GM19351 (cell line): ENCODE measurements at regions not wholly inside any gene's neighbourhood (a gene's known extent, or its start where the extent isn't known, plus 50 kb on each side); places are given as distances from the start of the nearest gene placed in this dataset.

Experiments
- ATAC-seq: cut with Tn5 transposase; IDR thresholded peaks from one replicate; pipeline ENCODE4 v1.9.1; 2021; ENCODE audit warnings: mild to moderate bottlenecking, moderate library complexity; ENCODE audit not compliant: unreplicated experiment

DNA sequence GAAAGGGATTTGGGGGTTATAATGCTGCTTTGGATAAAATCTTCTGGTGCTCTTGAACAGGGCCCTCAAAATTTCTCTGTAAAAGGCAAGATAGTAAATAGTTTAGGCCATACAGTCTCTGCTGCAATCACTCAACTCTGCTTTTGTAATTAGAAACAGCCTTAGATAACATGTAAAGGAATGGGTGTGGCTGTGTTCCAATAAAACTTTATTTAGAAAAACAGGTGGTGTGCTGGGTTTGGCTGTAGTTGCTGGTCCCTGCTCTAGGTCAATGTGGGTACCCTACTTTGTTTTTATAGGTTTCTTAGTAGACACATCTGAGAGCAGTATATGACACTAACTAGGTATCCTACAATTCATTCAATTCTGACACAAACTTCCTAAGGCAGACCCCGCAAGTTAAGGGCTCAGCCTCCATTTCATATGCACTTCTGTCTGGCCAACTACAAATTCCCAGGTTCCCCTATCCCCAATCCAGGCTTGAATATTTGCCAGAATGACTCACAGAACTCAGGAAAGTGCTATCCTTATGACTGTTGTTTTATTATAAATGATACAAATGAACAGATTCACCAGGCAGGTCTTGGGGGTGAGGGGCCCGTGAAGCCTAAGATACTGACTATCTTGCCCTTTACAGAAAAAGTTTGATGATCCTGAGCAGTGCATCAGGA lies 349.9 kb downstream of the RPS24 start:
- ATAC-seq = no peak

DNA sequence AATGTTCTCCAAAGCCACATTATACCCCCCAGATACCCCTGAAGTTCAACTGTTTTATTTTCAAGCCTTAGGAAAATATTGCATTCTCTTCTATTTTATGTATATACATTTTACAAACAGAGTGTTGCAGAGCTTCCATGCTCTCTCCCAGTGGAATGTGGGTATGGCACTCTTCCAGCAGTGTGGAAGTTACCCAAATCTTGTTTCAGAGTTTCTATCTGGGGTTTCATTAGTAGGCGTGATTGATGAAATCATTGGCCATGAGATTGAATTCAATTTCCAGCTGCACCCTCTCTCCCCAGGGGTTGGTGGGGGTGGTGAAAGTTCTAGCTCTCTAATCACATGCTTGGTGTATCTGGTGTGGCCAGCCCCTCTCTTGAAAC lies 350.4 kb downstream of the RPS24 start:
- ATAC-seq = no peak

DNA sequence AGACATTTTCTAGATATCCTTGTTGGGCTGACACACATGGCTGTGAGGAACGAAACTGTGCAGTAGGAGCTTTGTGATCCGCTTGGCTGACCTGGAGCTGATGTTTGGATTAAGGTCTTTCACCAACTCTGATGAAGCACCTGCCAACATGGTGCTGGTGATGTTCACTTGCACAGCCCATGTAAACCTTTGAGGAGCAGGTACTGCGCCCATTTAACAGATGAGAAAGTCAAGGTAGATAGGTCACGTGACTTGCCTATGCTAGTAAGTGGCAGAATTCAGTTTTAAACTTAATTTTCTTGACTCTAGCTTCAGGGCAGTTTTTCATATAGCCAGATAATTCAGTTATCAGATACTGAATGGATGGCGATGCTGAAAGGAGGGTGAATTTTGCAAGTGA lies 351.9 kb downstream of the RPS24 start:
- no peak for ATAC-seq

DNA sequence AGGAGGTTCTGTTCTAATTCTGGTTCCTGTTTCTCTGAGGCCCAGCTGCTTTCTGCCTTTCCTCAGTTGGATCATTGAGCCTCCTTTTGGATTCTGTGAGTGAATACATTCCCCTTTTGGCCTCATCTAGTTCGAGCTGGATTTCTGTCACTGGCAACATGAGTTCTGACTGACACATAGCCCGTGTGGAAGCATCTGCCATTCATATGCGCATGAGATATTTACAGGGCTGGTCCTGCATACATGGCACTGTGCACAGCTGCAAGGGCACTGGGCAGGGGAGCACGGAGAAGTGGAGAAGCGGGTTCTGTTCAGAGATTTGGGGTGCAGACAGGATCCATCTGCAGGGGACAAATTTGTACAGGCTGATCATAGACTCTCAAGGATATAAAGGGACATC lies 352.8 kb downstream of the RPS24 start:
- ATAC-seq = no peak

DNA sequence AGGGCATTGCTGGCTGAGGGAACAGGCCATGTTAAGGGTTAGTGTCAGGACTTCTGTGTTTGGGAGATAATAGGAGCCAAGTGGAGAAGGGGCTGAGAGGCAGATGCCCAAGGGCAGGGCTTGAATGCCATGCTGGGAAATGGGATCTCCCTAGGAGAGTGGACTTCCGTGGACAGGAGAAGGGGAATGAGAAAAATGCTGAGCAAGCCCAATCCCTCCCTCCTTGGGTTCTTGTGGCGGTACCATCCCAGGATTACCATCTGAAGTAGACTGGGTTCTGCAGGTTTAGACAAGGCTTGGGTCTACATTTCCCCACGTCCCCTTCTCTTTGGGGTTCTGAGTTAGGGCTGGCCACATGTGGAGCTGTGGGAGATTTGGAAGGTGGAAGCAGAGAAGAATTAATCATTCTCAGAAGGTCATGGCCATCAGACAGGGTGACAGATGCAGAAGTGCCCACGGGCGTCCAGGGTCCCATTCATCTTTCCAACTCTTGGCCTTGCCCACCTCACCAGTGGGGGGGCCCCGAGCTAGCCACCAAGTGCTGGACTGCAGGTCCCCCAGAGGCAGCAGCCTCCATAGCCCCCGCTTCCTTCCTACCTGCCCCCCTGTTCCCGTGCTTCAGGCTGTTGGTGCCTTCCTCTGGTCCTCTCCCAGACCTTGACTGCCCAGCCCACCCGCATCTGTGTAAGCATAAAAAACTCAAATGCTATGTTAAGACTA lies 354.8 kb downstream of the RPS24 start:
- ATAC-seq = no peak

DNA sequence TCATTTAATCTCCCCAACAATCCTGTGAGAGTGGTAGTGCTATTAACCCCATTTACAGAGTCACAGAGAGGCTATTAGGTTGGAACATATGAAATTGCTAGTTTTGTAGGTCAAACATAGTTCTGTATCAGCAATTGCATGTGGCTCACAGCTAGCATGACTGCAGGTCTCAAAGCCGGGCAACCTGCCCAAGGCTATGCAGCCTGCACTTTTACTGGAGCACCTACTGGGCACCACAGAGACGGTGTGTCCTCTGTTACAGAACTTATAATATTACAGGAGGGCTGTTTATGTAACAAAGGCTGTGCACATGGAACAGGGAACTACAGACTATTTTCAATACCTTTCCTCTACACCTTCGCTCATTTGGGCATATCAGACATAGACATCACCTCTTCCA lies 355.8 kb downstream of the RPS24 start:
- no peak for ATAC-seq

DNA sequence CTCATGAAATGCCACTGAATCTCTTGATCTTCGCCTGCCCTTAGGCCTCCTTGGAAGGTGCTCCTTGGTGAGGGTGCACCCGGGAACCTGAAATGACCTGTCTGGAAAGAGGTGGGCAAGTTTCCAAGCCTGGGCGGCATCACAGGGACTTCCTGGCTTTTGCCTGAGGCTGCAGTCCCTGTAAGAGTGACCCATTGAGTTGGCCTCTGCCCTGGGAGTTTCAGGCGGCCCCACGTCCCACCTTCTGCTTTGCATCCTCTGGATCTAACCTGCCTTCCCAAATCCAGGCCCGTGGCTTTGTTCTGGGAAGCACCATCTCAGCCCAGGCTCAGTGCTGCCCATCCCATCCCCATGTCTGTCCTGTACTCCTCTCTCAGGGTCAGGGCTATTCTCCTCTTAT lies 356.4 kb downstream of the RPS24 start:
- no peak for ATAC-seq

DNA sequence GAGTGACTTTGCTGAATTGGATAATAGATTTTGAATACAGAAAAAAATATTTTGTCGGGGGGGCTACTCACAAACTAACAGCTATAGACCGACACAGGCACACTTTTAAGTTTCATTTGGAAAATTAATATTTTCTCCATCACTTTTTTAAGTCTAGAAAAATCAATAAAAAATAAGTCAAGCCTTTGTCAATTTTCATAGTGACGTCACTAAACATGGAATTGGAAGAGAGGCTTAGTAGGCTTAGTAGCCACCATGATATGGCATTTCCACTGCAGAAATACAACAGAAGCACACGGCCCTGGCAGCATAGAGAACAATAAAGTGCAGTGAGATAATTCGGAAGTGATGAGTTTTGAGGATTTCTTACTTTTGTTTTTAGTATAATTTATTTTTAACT lies 357.2 kb downstream of the RPS24 start:
- no peak for ATAC-seq

DNA sequence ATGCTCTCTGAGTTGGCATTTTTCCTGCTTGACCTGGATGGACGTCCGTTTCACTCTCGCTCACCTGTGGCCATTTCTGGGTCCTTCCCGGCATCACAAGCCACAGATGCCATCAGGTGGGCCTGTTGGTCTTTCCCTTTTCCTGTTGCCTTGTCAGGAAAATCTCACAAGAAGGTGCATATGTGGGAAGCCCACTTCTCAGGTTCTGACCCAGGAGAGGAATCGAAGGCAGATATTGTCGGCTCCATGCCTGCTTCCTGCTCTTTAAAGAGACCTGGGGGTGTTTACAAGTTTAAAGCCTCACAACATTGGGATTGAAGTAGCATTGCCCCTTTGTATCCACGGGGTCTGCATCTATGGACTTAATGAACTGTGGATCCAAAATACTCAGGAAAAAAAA lies 357.9 kb downstream of the RPS24 start:
- no peak for ATAC-seq

DNA sequence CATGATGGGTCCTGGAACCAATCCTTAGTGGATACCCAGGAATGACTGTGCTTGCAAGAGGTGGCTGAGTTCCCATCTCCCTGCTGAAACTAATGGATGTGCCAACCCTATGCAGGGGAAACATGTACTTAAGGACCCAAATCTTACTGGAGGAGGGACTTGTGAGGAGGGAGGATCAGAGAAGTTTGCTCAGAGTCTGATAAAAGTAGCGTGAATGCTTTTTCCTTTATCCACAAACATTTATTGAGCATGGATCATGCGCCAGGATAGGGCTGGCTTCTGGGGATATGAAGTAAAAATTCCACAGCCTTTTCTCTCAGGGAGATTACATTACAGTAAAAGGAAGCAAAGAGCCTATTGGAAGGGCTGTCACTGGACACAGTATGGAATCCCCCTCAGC lies 358.5 kb downstream of the RPS24 start:
- ATAC-seq = no peak

DNA sequence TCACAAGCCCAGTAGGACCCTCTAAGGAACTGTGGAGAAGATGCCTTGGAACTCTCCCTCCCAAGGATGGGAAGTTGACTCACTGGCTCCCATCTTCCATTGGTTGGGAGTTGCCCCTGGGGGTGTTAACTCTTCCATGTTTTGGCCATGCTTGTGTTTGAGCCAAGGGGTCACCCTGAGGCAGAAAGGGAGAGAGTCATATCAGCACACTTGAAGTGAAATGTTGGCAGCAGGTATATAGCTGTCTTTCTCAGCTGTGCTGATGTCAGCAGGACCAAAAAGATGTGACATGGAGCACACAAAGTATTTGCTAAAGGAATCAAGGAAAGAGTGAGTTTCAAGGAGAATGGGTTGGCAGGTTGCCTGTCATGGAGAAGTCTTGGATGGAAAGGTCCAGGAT lies 359.4 kb downstream of the RPS24 start:
- ATAC-seq = no peak

DNA sequence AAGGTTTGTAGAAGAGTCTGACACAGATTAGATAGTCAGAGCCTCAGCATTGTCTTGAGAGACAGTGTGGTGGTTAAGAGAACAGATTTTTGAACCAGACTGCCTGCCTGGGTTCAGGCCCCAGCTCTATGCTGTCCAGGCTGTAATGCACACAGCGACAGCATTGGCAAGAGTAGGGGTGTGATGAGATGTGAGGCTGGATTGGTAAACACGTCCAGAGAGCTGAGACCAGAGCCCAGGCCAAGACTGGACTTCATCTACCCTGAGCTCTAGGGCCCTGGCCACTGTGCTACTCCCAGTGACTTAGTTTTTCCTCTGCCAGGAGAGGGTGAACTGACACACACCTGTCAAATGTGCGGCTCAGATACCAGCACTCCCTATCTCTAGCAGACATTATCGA lies 360.4 kb downstream of the RPS24 start:
- ATAC-seq = no peak

DNA sequence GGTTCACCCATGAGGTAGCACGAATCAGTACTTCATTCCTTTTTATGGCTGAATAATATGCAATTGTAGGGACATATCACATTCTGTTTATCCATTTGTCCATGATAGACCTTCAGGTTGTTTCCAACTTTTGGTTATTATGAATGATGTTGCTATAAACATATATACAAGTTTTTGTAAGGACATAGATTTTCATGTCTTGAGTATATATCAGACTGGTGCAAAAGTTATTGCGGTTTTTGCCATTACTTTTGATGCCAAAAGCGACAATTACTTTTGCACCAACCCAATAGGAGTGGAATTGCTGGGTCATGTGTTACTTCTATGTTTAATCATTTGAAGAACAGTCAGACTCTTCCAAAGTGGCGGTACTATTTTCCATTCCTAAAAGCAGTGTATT lies 361.5 kb downstream of the RPS24 start:
- ATAC-seq = no peak

DNA sequence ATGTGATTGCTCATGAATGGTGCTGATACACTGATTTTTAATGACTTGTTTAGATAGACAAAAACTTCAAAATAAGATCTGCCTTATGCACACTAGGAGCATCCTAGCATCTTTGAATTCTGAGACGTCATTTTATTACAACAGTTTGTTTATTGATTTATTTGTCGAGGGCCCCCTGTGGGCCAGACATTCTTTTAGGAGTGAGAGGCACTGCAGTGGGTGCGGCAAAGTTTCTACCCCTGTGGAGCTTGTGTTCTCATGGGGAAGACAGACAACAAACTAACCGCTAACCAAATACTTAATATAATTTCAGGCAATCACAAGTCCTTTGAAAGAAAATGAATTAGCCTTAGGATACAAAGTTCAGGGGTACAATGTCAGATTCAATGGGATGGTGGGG lies 363.1 kb downstream of the RPS24 start:
- no peak for ATAC-seq

DNA sequence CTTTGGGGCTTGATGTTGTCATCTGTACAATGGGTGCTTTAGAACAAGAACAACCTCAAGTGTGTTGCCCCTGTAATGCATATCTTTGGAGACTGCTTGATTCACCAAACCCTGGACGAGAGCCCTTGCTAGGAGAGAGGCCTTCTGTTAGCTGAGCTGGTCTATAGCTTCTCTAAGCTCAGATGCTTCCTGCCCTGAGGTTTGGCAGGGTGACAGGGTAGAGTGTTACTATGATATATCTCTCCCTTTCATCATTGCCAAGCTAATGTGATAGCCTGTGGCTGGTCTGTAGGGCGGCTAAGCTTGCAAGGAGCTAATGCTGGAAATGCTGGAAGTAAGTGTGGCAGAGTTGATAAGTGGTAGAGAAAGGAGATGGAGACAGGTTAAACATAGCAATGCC lies 364.1 kb downstream of the RPS24 start:
- no peak for ATAC-seq

DNA sequence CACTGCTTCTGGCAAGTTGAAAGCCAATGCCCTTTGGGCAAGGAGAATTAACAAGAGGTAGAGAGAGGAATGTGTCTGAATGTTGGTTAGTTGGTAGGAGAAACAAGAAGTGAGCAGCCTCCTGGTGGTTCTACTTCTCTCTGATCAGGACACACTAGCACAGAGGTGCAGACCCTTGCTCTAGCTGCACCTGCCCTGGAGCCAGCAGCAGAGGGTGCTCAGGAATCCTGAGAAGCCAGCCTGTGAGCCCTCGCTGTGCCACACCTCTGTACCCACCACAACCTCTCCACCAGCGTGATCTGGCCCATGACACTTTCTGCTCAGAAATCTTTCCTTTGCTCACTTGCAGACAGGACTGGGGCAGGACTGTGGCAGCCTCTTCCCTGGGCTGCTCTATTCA lies 364.7 kb downstream of the RPS24 start:
- no peak for ATAC-seq

DNA sequence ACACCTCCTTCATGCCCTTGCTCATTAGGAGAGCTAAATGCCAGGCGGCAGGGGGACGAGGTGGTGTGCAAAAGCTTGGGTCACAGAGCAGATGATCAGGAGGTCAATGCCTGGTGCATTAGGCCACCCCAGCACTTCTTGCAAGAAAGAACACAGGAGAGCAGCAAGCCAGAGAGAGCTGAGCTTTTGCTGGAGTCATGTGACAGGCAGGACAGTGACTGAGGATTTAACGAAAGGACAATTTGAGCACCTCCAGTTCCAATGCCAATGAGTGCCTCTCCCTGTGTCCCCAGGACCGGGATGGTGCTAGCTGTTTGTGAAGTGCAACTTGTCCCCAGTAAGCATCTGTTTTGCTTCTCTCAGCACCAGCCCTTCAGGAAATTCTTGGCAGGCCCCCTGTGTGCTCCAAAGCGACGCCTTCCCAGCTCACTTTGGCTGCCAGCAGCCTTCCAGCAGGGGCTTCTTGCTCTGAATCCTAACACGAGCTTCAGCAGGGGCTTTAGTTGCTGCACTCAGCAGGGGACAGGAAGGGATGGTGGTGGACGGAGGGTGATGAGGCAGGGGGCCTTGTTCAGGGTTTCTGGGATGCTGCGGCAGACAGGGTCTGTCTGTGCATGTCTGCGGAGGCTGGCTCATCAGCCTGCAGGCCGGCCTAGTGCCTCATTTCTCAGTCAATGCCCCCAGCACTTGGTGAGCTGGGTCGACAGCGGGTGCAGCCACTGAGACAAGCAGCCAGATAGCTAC lies 368.1 kb downstream of the RPS24 start:
- ATAC-seq = no peak

DNA sequence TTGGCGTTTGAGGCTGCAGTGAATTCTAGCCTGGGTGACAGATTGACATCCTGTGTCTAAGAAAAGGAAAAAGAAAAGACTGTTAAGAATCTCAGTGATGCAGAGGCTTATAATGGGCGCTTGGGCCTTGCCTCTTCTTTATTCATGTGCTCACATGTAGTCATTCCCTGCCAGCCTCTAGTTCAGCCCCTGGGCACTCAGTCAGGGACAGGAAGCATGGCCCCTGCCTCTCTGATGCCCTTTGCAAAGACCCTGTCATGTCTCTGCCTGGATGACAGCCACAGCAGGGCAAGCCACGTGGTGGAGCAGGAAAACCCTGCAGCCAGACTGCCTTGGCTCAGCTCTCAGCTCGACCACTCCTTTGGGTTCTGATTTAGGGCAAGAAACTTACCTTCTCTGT lies 368.9 kb downstream of the RPS24 start:
- ATAC-seq = no peak

DNA sequence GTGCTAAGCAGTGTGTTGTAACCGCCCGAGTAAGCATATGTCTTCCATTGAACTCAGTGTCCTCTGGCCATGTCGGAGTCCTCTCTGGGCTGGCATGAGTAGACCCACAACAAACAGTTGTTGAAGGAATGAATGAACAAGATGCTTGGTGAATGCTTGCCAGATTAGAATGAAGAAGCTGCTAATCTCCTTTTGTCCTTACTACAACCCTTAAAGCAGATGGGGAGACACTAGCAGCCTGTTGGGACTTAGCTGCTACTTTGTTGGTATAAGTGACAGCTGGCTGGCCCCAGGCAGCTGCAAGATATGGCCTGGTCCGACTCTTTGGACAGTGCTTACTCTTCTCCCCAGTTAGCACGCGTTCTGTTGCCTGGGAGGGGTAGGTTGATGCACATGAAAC lies 370.1 kb downstream of the RPS24 start:
- no peak for ATAC-seq

DNA sequence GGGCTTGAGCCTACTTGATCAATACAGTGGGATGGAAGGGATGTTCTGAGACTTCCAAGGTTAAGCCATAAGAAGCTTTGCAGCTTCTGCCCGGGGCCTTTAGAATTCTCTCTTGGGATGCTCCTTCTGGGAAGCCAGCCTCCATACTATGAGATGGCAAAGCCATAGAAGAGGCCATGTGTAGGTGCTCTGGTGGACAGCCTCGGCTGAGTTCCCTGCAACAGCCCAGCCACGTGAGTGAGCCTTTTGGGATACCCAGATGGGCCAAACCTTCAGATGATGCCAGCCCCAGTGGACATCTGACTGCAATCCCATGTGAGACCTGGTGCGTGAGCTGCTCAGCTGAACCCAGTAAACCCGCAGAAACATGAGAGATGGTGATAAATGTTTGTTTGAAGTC lies 370.6 kb downstream of the RPS24 start:
- ATAC-seq = no peak

DNA sequence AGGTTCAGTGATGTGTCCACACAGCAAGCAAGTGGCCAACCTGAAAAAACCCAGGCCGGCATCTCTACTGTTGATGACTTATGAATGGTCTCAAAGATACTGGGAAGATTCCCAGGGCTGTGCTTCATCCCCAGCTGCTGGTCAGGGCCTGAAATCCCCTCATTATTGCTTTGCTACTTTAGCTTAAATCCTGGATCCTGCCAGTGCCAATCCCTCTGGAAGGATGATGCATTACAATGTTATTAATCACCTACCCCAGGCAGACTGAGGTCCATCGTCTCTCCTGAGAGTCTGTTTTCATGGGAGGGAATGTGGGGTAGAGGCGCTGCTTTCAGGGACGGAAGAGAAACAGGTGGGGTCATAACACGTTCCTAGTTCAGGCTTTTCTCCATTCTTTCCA lies 371.6 kb downstream of the RPS24 start:
- ATAC-seq = no peak

DNA sequence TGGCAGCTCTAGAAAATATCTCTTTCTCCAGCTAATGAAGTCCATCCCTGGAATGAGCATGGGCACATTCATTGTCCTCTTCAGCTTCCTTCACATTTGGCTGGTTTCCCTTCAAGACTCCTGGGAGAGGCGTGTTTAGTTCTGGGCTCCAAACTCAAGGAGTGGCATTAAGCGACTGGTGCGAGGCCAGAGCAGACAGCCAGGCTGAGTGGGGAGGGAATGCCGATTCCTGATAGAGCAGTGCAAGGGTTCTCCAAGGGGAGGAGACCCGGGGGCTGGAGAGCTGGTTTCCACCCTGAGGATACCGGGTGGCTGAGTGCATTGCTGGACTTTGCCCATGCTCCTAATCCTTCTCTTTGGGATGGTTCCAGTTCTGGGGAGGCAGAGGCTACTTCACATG lies 372.1 kb downstream of the RPS24 start:
- ATAC-seq = no peak
